ENCODE measurements at regions not wholly inside any gene's neighbourhood (a gene's known extent, or its start where the extent isn't known, plus 50 kb on each side); places are given as distances from the start of the nearest gene placed in this dataset.

DNA sequence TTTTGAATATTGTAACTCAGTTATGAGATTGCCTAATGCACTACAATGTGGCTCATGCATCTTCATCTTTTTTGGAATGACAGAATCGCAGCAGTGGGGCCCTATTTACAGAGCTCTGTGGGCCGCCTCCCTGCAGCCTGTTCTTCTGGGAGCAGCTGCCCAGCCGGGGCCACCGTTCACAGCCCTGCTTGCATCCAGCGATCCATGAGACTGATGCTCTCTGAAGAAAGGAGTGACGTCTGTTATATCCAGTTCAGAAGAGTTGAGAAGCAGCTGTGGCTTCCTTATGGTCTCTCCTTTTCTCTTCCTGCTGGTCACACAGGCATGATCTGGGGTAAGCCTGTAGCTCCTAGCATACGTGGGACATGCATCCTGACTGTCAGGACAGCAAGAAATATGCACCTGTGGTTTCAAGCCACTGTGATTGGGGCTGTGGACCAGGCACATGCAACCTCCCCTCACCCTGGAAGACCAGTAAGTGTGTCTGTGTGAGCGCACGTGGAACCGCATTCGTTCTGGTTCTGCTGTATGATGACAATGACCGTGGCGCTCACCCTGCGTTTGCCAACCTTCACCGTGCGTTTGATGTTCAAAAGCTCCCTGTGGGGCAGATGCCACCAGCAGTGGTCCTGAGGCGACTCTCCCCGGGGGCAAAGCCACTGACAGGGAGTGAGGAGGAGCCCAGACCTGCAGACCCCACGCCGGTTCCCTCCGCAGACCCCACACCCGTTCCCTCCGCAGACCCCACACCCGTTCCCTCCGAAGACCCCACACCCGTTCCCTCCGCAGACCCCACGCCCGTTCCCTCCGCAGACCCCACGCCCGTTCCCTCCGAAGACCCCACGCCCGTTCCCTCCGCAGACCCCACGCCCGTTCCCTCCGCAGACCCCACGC lies 189.8 kb downstream of the TMEM18 start:
- DNase-seq = no peak
- Mint-ChIP-seq H3K27me3 (ENCODE audit: insufficient read depth) (peaks cover 4% of the 10 kb centered on the region), H3K27ac (no peak overlapping the region), H3K9me3 (peaks cover 70% of the 10 kb centered on the region), H3K4me1 (ENCODE audit: low read depth) (no peaks in the 10 kb centered on the region), H3K4me3 (no peak overlapping the region), H3K36me3 (ENCODE audit: low read depth) (peaks cover 13% of the 10 kb centered on the region)
- TF ChIP-seq, protein P1, sequence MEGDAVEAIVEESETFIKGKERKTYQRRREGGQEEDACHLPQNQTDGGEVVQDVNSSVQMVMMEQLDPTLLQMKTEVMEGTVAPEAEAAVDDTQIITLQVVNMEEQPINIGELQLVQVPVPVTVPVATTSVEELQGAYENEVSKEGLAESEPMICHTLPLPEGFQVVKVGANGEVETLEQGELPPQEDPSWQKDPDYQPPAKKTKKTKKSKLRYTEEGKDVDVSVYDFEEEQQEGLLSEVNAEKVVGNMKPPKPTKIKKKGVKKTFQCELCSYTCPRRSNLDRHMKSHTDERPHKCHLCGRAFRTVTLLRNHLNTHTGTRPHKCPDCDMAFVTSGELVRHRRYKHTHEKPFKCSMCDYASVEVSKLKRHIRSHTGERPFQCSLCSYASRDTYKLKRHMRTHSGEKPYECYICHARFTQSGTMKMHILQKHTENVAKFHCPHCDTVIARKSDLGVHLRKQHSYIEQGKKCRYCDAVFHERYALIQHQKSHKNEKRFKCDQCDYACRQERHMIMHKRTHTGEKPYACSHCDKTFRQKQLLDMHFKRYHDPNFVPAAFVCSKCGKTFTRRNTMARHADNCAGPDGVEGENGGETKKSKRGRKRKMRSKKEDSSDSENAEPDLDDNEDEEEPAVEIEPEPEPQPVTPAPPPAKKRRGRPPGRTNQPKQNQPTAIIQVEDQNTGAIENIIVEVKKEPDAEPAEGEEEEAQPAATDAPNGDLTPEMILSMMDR (IDR thresholded peaks at IDR 0.05) = no peak

DNA sequence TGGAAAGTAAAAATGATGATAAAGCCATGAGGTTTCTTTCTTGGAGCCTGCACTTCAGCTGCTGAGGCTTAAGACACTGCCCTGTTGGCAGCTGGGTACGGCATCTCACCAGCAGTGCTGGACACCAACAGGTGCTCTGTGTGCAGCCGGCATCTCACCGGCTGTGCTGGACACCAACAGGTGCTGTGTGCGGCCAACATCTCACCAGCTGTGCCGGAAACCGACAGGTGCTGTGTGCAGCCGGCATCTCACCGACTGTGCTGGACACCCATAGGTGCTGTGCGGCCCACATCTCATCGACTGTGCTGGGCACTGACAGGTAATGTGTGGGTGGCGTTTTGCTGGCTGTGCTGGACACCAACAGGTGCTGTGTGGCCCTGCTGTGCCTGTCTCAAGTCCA lies 190.8 kb downstream of the TMEM18 start:
- no peak for DNase-seq
- Mint-ChIP-seq H3K4me1 (ENCODE audit: low read depth) (no peaks in the 10 kb centered on the region), H3K36me3 (ENCODE audit: low read depth) (peaks cover 13% of the 10 kb centered on the region), H3K27ac (no peak overlapping the region), H3K9me3 (peaks cover 63% of the 10 kb centered on the region), H3K4me3 (no peak overlapping the region), H3K27me3 (ENCODE audit: insufficient read depth) (peaks cover 4% of the 10 kb centered on the region; the same call in 1 of the 2 replicates)
- TF ChIP-seq, protein P1 (IDR thresholded peaks at IDR 0.05) = no peak

DNA sequence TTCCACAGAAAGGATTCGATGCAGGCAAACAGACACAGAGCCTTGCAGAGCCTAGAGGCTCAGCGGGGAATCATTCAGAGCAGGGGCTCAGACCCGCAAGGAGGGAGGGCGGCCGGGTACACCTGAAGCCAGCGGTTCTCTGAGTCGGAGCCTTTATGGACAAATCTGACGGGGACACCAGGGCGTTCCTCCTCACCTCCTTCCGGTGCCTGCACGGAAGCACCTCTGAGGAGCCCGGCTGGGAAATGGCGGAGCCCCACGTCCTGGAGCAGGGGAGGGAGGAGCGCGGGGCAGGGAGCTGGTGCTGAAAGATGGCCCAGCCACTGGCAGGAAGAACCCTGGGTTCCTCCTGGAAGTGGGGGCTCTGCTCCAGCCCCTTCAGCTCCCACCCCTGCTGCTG lies 193.5 kb upstream of the ALKAL2 start:
- Mint-ChIP-seq H3K27ac (no peak overlapping the region), H3K9me3 (peaks cover 56% of the 10 kb centered on the region), H3K4me1 (ENCODE audit: low read depth) (no peaks in the 10 kb centered on the region), H3K36me3 (ENCODE audit: low read depth) (peaks cover 5% of the 10 kb centered on the region), H3K4me3 (no peak overlapping the region), H3K27me3 (ENCODE audit: insufficient read depth) (no peaks in the 10 kb centered on the region)
- TF ChIP-seq, protein P1 (IDR thresholded peaks at IDR 0.05) = no peak
- DNase-seq = no peak

DNA sequence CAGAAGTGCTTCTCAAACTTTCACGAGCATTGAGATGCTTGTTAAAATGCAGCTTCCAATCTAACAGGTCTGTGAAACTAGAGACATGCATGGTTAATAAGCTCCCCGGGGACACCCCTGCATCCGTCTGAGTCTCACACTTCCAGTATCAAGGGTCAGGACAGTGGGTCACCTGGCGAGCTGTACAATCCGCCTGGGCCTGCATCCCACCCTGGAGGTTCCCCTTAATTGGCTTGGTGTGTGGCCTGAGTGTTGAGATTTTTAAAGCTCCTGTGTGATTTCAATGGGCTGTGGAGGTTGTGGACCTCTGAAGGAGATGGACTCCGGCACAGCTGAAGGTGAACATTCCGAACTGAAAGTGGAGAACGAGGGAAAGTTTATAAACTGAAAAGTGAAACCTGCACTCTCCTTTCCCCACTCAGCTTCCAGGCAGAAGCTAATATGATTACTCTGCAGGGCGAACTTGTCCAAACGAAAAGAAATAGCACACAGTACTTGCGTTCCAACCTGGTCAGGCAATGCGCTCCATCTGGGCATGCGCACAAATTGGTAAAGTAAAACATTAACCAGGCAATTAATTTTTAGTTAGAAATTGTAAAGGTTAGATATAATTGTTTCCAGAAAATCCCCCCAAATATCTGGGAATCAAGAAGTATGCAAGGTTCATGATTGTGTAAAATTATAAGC lies 191.7 kb upstream of the ALKAL2 start:
- H3K27ac Mint-ChIP-seq = no peak overlapping the region
- no peaks in the 10 kb centered on the region for H3K4me1 Mint-ChIP-seq (ENCODE audit: low read depth)
- H3K4me3 Mint-ChIP-seq = no peak overlapping the region
- peaks cover 5% of the 10 kb centered on the region for H3K36me3 Mint-ChIP-seq (ENCODE audit: low read depth)
- peaks cover 61% of the 10 kb centered on the region for H3K9me3 Mint-ChIP-seq
- TF ChIP-seq, protein P1 (IDR thresholded peaks at IDR 0.05) = no peak
- no peak for DNase-seq
- peaks cover 2% of the 10 kb centered on the region; the same call in 1 of the 2 replicates for H3K27me3 Mint-ChIP-seq (ENCODE audit: insufficient read depth)

DNA sequence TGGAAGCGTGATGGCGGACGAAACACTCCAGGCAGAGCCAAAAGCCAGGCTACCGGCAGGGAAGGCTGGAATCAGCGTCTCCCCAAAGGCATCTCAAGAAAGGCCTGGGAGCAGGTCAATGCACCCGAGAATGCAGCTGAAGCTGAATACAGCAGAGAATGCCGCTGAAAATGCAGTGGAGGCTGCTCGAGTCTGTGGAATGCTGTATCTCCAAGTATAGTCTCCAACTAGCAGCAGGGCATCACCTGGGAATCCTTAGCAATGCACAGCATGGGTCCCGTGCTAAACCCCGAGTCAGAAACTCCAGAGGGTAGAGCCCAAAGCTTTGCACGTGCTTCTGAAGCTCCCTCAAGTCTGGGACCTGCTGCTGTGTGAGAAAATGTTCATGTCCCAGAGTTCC lies 191.1 kb upstream of the ALKAL2 start:
- peaks cover 55% of the 10 kb centered on the region for H3K9me3 Mint-ChIP-seq
- DNase-seq = no peak
- no peaks in the 10 kb centered on the region for H3K4me1 Mint-ChIP-seq (ENCODE audit: low read depth)
- H3K27ac Mint-ChIP-seq = no peak overlapping the region
- TF ChIP-seq, protein P1 (IDR thresholded peaks at IDR 0.05) = no peak
- no peak overlapping the region for H3K4me3 Mint-ChIP-seq
- peaks cover 2% of the 10 kb centered on the region; the same call in 1 of the 2 replicates for H3K27me3 Mint-ChIP-seq (ENCODE audit: insufficient read depth)
- H3K36me3 Mint-ChIP-seq (ENCODE audit: low read depth) = peaks cover 5% of the 10 kb centered on the region

Measured in HFFc6 (cell line).